HepG2 (cell line): ENCODE measurements at regions not wholly inside any gene's neighbourhood (a gene's known extent, or its start where the extent isn't known, plus 50 kb on each side); places are given as distances from the start of the nearest gene placed in this dataset.

Experiments
- CEBPZ ChIP-seq: IDR thresholded peaks from 2 replicates; pipeline ENCODE4 v1.6.1; 2012; ENCODE audit warnings: low read length, improper control_type of control experiment
- EP300 ChIP-seq, 3 experiments: sonication (generic) in 1 of 3; formaldehyde crosslinking in 1 of 3; IDR thresholded peaks; 2 replicates each; pipeline versions ENCODE4 v1.5.1 to v1.6.1; 2011 to 2020; ENCODE audit warnings: low read depth in 2 of 3, low read length in 2 of 3, borderline replicate concordance in 1 of 3, improper control_type of control experiment in 1 of 3, mild to moderate bottlenecking in 1 of 3, missing genetic modification reagents in 1 of 3, moderate library complexity in 1 of 3
- HNRNPUL1 ChIP-seq: fragments of 200-400 bp; formaldehyde crosslinking; IDR thresholded peaks from 2 replicates; pipeline ENCODE4 v1.6.1; 2017; ENCODE audit warnings: low read depth, mild to moderate bottlenecking, low read length, moderate library complexity
- NFRKB ChIP-seq: fragments of 450-650 bp; IDR thresholded peaks from 2 replicates; pipeline ENCODE4 v1.6.1; 2017
- NONO ChIP-seq, 2 experiments: fragments of 450-650 bp in 1 of 2; sonication (generic) in 1 of 2; formaldehyde crosslinking in 1 of 2; IDR thresholded peaks in 1 of 2; conservative IDR thresholded peaks in 1 of 2; 2 replicates each; pipeline versions ENCODE4 v1.6.1 to v1.8.0; 2017 to 2022; ENCODE audit warnings: mild to moderate bottlenecking in 1 of 2, missing genetic modification reagents in 1 of 2, moderate library complexity in 1 of 2
- TERF1 ChIP-seq: sonication (generic); formaldehyde crosslinking; IDR thresholded peaks from 2 replicates; pipeline ENCODE4 v1.8.0; 2022; ENCODE audit warnings: mild to moderate bottlenecking, missing genetic modification reagents, moderate library complexity
- XRCC5 ChIP-seq: fragments of 200-400 bp; formaldehyde crosslinking; optimal IDR thresholded peaks from 2 replicates; pipeline ENCODE3; 2017; ENCODE audit warnings: mild to moderate bottlenecking, low read length
- ZNF143 ChIP-seq: sonication (generic); formaldehyde crosslinking; IDR thresholded peaks from 2 replicates; pipeline ENCODE4 v1.4.0; 2020; ENCODE audit warnings: missing genetic modification reagents
- ZNF614 ChIP-seq: IDR thresholded peaks from 2 replicates; pipeline ENCODE4 v1.6.1; 2018; ENCODE audit warnings: missing biosample characterization, missing genetic modification reagents, inconsistent platforms, borderline replicate concordance
- TF ChIP-seq, protein P1 (sequence below): sonication (generic); formaldehyde crosslinking; IDR thresholded peaks from 2 replicates; pipeline ENCODE4 v1.9.0; 2021; ENCODE audit warnings: missing genetic modification reagents, borderline replicate concordance
- TF ChIP-seq, protein P2 (sequence below): sonication (generic); formaldehyde crosslinking; IDR thresholded peaks from 2 replicates; pipeline ENCODE4 v1.5.0; 2020; ENCODE audit warnings: mild to moderate bottlenecking, missing genetic modification reagents, borderline replicate concordance
- TF ChIP-seq, protein P3 (sequence below): sonication (generic); formaldehyde crosslinking; IDR thresholded peaks from 2 replicates; pipeline ENCODE4 v1.5.0; 2020; ENCODE audit warnings: mild to moderate bottlenecking, missing genetic modification reagents, moderate library complexity
- TF ChIP-seq, protein P4 (sequence below): sonication (generic); formaldehyde crosslinking; IDR thresholded peaks from 2 replicates; pipeline ENCODE4 v1.4.0; 2020; ENCODE audit warnings: missing genetic modification reagents, mild to moderate bottlenecking, borderline replicate concordance

DNA sequence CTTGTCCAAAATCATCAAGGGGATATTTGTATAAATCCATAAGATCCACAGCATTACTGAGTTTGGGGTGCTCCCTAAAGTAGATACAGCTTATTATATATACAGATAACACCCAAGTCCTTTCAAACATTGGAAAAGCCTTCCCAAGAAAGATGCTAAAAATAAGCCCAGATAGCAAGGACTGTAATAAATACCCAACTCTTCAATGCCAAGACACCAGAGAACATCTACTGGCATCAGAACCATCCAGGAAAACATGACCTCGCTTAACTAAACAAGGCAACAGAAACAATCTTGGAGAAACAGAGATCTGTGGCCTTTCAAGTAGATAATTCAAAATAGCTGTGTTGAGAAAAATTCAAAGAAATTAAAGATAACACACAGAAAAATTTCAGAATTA lies 761.4 kb downstream of the GRIK2 start:
- TF ChIP-seq ZNF143 (CRISPR knock-in tag): no peak
- no peak for TF ChIP-seq EP300 (IDR thresholded peaks at IDR 0.05; ENCODE audit: low read depth in 2 of 2, low read length in 2 of 2)
- TF ChIP-seq EP300 (CRISPR knock-in tag; IDR thresholded peaks at IDR 0.05; ENCODE audit: borderline replicate concordance): no peak
- TF ChIP-seq XRCC5: no peak
- TF ChIP-seq HNRNPUL1: no peak
- TF ChIP-seq, protein P1, sequence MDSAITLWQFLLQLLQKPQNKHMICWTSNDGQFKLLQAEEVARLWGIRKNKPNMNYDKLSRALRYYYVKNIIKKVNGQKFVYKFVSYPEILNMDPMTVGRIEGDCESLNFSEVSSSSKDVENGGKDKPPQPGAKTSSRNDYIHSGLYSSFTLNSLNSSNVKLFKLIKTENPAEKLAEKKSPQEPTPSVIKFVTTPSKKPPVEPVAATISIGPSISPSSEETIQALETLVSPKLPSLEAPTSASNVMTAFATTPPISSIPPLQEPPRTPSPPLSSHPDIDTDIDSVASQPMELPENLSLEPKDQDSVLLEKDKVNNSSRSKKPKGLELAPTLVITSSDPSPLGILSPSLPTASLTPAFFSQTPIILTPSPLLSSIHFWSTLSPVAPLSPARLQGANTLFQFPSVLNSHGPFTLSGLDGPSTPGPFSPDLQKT (CRISPR knock-in tag): no peak
- TF ChIP-seq, protein P2, sequence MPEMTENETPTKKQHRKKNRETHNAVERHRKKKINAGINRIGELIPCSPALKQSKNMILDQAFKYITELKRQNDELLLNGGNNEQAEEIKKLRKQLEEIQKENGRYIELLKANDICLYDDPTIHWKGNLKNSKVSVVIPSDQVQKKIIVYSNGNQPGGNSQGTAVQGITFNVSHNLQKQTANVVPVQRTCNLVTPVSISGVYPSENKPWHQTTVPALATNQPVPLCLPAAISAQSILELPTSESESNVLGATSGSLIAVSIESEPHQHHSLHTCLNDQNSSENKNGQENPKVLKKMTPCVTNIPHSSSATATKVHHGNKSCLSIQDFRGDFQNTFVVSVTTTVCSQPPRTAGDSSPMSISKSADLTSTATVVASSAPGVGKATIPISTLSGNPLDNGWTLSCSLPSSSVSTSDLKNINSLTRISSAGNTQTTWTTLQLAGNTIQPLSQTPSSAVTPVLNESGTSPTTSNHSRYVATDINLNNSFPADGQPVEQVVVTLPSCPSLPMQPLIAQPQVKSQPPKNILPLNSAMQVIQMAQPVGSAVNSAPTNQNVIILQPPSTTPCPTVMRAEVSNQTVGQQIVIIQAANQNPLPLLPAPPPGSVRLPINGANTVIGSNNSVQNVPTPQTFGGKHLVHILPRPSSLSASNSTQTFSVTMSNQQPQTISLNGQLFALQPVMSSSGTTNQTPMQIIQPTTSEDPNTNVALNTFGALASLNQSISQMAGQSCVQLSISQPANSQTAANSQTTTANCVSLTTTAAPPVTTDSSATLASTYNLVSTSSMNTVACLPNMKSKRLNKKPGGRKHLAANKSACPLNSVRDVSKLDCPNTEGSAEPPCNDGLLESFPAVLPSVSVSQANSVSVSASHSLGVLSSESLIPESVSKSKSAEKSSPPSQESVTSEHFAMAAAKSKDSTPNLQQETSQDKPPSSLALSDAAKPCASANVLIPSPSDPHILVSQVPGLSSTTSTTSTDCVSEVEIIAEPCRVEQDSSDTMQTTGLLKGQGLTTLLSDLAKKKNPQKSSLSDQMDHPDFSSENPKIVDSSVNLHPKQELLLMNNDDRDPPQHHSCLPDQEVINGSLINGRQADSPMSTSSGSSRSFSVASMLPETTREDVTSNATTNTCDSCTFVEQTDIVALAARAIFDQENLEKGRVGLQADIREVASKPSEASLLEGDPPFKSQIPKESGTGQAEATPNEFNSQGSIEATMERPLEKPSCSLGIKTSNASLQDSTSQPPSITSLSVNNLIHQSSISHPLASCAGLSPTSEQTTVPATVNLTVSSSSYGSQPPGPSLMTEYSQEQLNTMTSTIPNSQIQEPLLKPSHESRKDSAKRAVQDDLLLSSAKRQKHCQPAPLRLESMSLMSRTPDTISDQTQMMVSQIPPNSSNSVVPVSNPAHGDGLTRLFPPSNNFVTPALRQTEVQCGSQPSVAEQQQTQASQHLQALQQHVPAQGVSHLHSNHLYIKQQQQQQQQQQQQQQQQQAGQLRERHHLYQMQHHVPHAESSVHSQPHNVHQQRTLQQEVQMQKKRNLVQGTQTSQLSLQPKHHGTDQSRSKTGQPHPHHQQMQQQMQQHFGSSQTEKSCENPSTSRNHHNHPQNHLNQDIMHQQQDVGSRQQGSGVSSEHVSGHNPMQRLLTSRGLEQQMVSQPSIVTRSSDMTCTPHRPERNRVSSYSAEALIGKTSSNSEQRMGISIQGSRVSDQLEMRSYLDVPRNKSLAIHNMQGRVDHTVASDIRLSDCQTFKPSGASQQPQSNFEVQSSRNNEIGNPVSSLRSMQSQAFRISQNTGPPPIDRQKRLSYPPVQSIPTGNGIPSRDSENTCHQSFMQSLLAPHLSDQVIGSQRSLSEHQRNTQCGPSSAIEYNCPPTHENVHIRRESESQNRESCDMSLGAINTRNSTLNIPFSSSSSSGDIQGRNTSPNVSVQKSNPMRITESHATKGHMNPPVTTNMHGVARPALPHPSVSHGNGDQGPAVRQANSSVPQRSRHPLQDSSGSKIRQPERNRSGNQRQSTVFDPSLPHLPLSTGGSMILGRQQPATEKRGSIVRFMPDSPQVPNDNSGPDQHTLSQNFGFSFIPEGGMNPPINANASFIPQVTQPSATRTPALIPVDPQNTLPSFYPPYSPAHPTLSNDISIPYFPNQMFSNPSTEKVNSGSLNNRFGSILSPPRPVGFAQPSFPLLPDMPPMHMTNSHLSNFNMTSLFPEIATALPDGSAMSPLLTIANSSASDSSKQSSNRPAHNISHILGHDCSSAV (CRISPR knock-in tag): no peak
- no peak for TF ChIP-seq NFRKB
- no peak for TF ChIP-seq TERF1 (CRISPR knock-in tag)
- TF ChIP-seq CEBPZ: no peak
- TF ChIP-seq NONO (IDR thresholded peaks at IDR 0.05): no peak
- TF ChIP-seq NONO (CRISPR knock-in tag; conservative IDR thresholded peaks at IDR 0.05): no peak
- TF ChIP-seq, protein P3, sequence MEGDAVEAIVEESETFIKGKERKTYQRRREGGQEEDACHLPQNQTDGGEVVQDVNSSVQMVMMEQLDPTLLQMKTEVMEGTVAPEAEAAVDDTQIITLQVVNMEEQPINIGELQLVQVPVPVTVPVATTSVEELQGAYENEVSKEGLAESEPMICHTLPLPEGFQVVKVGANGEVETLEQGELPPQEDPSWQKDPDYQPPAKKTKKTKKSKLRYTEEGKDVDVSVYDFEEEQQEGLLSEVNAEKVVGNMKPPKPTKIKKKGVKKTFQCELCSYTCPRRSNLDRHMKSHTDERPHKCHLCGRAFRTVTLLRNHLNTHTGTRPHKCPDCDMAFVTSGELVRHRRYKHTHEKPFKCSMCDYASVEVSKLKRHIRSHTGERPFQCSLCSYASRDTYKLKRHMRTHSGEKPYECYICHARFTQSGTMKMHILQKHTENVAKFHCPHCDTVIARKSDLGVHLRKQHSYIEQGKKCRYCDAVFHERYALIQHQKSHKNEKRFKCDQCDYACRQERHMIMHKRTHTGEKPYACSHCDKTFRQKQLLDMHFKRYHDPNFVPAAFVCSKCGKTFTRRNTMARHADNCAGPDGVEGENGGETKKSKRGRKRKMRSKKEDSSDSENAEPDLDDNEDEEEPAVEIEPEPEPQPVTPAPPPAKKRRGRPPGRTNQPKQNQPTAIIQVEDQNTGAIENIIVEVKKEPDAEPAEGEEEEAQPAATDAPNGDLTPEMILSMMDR (CRISPR knock-in tag): no peak
- TF ChIP-seq ZNF614: no peak
- TF ChIP-seq, protein P4, sequence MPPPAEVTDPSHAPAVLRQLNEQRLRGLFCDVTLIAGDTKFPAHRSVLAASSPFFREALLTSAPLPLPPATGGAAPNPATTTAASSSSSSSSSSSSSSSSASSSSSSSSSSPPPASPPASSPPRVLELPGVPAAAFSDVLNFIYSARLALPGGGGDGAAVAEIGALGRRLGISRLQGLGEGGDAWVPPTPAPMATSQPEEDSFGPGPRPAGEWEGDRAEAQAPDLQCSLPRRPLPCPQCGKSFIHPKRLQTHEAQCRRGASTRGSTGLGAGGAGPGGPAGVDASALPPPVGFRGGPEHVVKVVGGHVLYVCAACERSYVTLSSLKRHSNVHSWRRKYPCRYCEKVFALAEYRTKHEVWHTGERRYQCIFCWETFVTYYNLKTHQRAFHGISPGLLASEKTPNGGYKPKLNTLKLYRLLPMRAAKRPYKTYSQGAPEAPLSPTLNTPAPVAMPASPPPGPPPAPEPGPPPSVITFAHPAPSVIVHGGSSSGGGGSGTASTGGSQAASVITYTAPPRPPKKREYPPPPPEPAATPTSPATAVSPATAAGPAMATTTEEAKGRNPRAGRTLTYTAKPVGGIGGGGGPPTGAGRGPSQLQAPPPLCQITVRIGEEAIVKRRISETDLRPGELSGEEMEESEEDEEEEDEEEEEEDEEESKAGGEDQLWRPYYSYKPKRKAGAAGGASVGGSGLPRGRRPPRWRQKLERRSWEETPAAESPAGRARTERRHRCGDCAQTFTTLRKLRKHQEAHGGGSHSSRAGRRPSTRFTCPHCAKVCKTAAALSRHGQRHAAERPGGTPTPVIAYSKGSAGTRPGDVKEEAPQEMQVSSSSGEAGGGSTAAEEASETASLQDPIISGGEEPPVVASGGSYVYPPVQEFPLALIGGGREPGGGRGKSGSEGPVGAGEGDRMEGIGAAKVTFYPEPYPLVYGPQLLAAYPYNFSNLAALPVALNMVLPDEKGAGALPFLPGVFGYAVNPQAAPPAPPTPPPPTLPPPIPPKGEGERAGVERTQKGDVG (CRISPR knock-in tag): no peak
